GM19328 (cell line): ENCODE measurements at regions not wholly inside any gene's neighbourhood (a gene's known extent, or its start where the extent isn't known, plus 50 kb on each side); places are given as distances from the start of the nearest gene placed in this dataset.

ENCODE experiments used
- ATAC-seq: cut with Tn5 transposase; IDR thresholded peaks from one replicate; pipeline ENCODE4 v1.9.1; 2021; ENCODE audit warnings: mild to moderate bottlenecking, moderate library complexity; ENCODE audit not compliant: unreplicated experiment

- ATAC-seq: no peak
These were observed 63.0 kb upstream of the CCBE1 start for GRCh38 chr18:59760212-59760611.

- no peak for ATAC-seq
These were observed 61.6 kb upstream of the CCBE1 start for GRCh38 chr18:59758837-59759236.

DNA sequence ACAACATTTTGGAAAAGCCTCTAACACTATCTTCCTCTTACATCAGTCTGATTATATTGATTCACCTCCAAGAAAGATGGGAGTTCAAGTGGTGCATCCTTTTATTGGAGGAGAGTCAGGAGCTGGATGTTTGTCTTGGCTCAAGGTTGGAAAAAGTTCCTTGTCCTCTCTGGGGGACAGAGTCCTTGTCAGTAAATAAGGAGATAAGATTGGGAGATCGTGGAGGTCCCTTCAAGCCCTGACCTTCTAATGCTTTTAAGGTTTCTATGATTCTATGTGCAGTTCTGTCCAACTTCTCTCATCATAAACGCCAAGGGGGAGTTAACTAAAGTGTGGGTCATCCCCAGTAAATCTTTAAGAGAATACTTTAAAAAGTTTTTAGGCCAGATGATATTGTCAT is 60.9 kb upstream of the CCBE1 start:
- no peak for ATAC-seq

DNA sequence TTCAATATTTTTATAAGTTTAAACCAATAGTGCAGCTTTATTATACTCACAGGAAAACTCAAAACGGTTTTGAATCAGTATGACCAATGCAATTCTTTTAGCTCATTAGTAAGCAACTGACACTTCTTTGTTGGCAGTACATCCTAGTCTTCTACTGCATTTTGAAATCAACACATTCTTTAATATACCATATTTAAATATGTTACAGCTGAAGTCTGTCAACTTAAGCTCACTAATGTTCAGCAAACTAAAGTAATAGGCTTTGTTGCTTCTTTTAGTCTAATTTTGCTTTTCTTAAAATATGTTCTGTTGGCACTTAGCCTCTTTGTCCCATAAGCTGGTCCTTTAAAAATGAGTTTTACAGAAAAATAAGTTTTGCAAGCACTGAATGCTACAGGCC is 55.4 kb upstream of the CCBE1 start:
- ATAC-seq: no peak

- no peak for ATAC-seq
These were observed 54.0 kb upstream of the CCBE1 start for GRCh38 chr18:59751186-59751585.

DNA sequence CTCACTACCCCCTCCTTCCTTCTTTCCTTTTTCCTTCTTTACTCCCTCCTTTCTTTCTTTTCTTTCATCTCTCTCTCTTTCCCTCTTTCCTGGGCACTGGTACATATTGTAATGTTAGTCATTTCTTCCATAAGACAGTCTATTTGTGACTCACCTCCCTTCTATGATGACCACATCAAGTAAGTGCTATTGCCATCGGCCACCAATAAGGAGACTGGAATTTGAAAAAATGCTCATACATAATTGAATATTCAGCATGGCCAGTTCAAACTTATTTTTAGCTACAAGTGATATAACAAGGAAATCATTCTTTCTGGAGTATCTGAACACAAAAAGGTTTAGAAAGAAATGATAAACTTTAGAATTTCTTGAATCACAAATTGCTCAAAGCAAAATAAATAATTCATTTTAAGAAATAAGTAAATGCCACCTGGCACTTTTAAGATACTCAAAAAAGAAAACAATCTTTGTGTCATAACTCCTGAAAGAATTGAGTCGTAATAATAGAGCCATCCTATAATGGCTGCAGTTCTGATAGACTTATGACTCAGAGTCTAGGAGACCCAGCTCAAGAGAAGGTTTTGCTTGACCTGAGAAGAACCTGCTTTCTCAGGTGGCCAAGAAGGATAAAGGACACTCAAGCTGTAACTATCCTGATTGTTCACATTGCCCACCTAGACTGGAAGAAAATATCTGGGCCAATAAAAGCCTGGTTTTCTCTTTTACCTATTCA is 51.6 kb upstream of the CCBE1 start:
- no peak for ATAC-seq
